Effector memory CD8-positive, alpha-beta T cell (primary cell): ENCODE measurements at regions not wholly inside any gene's neighbourhood (a gene's known extent, or its start where the extent isn't known, plus 50 kb on each side); places are given as distances from the start of the nearest gene placed in this dataset.

Experiments
- ATAC-seq: fragments of 150-1000 bp; cut with Tn5 transposase; replicated peaks from 2 replicates; pipeline ENCODE4 v1.10.0; 2021; ENCODE audit warnings: mild to moderate bottlenecking, moderate library complexity
- DNase-seq, 3 experiments: peaks; one replicate each; pipeline ENCODE4 v3.0.0; 2021
- H3K27ac Mint-ChIP-seq, 2 donors: one replicate each; pipeline ENCODE4 v1.8.0; 2022; ENCODE audit warnings: mild to moderate bottlenecking in 2 of 2, mixed read lengths in 2 of 2, moderate library complexity in 2 of 2
- H3K27me3 Mint-ChIP-seq, 2 donors: one replicate each; pipeline ENCODE4 v1.8.0; 2022; ENCODE audit warnings: mixed read lengths in 2 of 2
- H3K36me3 Mint-ChIP-seq: one replicate; pipeline ENCODE4 v1.8.0; 2022; ENCODE audit warnings: mild to moderate bottlenecking, moderate library complexity, mixed read lengths; ENCODE audit not compliant: insufficient read depth
- H3K4me1 Mint-ChIP-seq, 2 donors: one replicate each; pipeline ENCODE4 v1.8.0; 2022; ENCODE audit warnings: low read depth in 2 of 2, mixed read lengths in 2 of 2
- H3K4me3 Mint-ChIP-seq, 2 donors: one replicate each; pipeline ENCODE4 v1.8.0; 2022; ENCODE audit warnings: mild to moderate bottlenecking in 2 of 2, mixed read lengths in 2 of 2, moderate library complexity in 2 of 2
- H3K9me3 Mint-ChIP-seq, 2 donors: one replicate each; pipeline ENCODE4 v1.8.0; 2022; ENCODE audit warnings: mixed read lengths in 2 of 2

- no peaks in the 10 kb centered on the region for H3K4me1 Mint-ChIP-seq
- ATAC-seq, result no peak
- DNase-seq, result no peak
- no peaks in the 10 kb centered on the region for H3K36me3 Mint-ChIP-seq
- no peaks in the 10 kb centered on the region for H3K9me3 Mint-ChIP-seq
- no peak overlapping the region for H3K4me3 Mint-ChIP-seq
- no peak overlapping the region for H3K27ac Mint-ChIP-seq
- peaks cover 0 to 13% of the 10 kb centered on the region in 2 donors for H3K27me3 Mint-ChIP-seq
Observed at GRCh38 chr1:98034505-98034904, 113.7 kb upstream of the DPYD start.

- Mint-ChIP-seq H3K4me3 (no peak overlapping the region), H3K27ac (no peak overlapping the region), H3K9me3 (no peaks in the 10 kb centered on the region), H3K36me3 (no peaks in the 10 kb centered on the region), H3K27me3 (peaks cover 0 to 13% of the 10 kb centered on the region in 2 donors), H3K4me1 (no peaks in the 10 kb centered on the region)
- ATAC-seq, result no peak
- no peak for DNase-seq
Observed at GRCh38 chr1:98032958-98033357, 112.1 kb upstream of the DPYD start.

- DNase-seq (no peak), ATAC-seq (no peak)
- Mint-ChIP-seq H3K27ac (no peak overlapping the region), H3K4me3 (no peak overlapping the region), H3K27me3 (peaks cover 0 to 13% of the 10 kb centered on the region in 2 donors), H3K4me1 (no peaks in the 10 kb centered on the region), H3K9me3 (no peaks in the 10 kb centered on the region), H3K36me3 (no peaks in the 10 kb centered on the region)
Observed at GRCh38 chr1:98030976-98031375, 110.1 kb upstream of the DPYD start.

- no peak for ATAC-seq
- H3K27ac Mint-ChIP-seq, result no peak overlapping the region
- H3K36me3 Mint-ChIP-seq, result no peaks in the 10 kb centered on the region
- no peaks in the 10 kb centered on the region for H3K4me1 Mint-ChIP-seq
- no peak overlapping the region for H3K4me3 Mint-ChIP-seq
- peaks cover 0 to 13% of the 10 kb centered on the region in 2 donors for H3K27me3 Mint-ChIP-seq
- no peaks in the 10 kb centered on the region for H3K9me3 Mint-ChIP-seq
- DNase-seq, result no peak
Observed at GRCh38 chr1:98030483-98030882, 109.6 kb upstream of the DPYD start.

GRCh38 chr1:98028800-98029199, 108.0 kb upstream of the DPYD start:
- no peak overlapping the region for H3K4me3 Mint-ChIP-seq
- peaks cover 0 to 3% of the 10 kb centered on the region in 2 donors for H3K27me3 Mint-ChIP-seq
- no peak for ATAC-seq
- H3K36me3 Mint-ChIP-seq, result no peaks in the 10 kb centered on the region
- no peaks in the 10 kb centered on the region for H3K4me1 Mint-ChIP-seq
- H3K27ac Mint-ChIP-seq, result no peak overlapping the region
- DNase-seq, result no peak
- H3K9me3 Mint-ChIP-seq, result no peaks in the 10 kb centered on the region

- no peak overlapping the region for H3K4me3 Mint-ChIP-seq
- ATAC-seq, result no peak
- no peaks in the 10 kb centered on the region for H3K9me3 Mint-ChIP-seq
- no peak for DNase-seq
- H3K27ac Mint-ChIP-seq, result no peak overlapping the region
- H3K27me3 Mint-ChIP-seq, result peaks cover 1 to 3% of the 10 kb centered on the region in 2 donors
- no peaks in the 10 kb centered on the region for H3K36me3 Mint-ChIP-seq
- H3K4me1 Mint-ChIP-seq, result no peaks in the 10 kb centered on the region
Observed at GRCh38 chr1:98027103-98027705, 106.4 kb upstream of the DPYD start.

GRCh38 chr1:98025858-98026257, 105.0 kb upstream of the DPYD start:
- H3K36me3 Mint-ChIP-seq, result no peaks in the 10 kb centered on the region
- H3K4me3 Mint-ChIP-seq, result no peak overlapping the region
- H3K27me3 Mint-ChIP-seq, result peaks cover 6% of the 10 kb centered on the region in 2 donors
- ATAC-seq, result no peak
- no peaks in the 10 kb centered on the region for H3K4me1 Mint-ChIP-seq
- H3K27ac Mint-ChIP-seq, result no peak overlapping the region
- H3K9me3 Mint-ChIP-seq, result no peaks in the 10 kb centered on the region
- DNase-seq, result no peak

- no peaks in the 10 kb centered on the region for H3K36me3 Mint-ChIP-seq
- no peaks in the 10 kb centered on the region for H3K9me3 Mint-ChIP-seq
- DNase-seq, result no peak
- peaks cover 15 to 19% of the 10 kb centered on the region in 2 donors for H3K27me3 Mint-ChIP-seq
- ATAC-seq, result no peak
- H3K27ac Mint-ChIP-seq, result no peak overlapping the region
- no peak overlapping the region for H3K4me3 Mint-ChIP-seq
- no peaks in the 10 kb centered on the region for H3K4me1 Mint-ChIP-seq
Observed at GRCh38 chr1:98021126-98021525, 100.3 kb upstream of the DPYD start.

GRCh38 chr1:98019747-98020146, 98.9 kb upstream of the DPYD start:
- Mint-ChIP-seq H3K9me3 (no peaks in the 10 kb centered on the region), H3K27me3 (peaks cover 17 to 24% of the 10 kb centered on the region in 2 donors), H3K27ac (no peak overlapping the region), H3K4me1 (no peaks in the 10 kb centered on the region), H3K36me3 (no peaks in the 10 kb centered on the region), H3K4me3 (no peak overlapping the region)
- ATAC-seq (no peak), DNase-seq (no peak)

GRCh38 chr1:98018074-98018473, 97.2 kb upstream of the DPYD start:
- no peak overlapping the region for H3K4me3 Mint-ChIP-seq

GRCh38 chr1:98017184-98017583, 96.3 kb upstream of the DPYD start:
- Mint-ChIP-seq H3K36me3 (no peaks in the 10 kb centered on the region), H3K9me3 (no peaks in the 10 kb centered on the region), H3K4me3 (no peak overlapping the region), H3K27me3 (peaks cover 14 to 22% of the 10 kb centered on the region in 2 donors), H3K4me1 (no peaks in the 10 kb centered on the region), H3K27ac (no peak overlapping the region)
- ATAC-seq, result no peak
- DNase-seq, result no peak

More at GRCh38 chr1:98018074-98018473, 97.2 kb upstream of the DPYD start:
- Mint-ChIP-seq H3K27ac (no peak overlapping the region), H3K36me3 (no peaks in the 10 kb centered on the region), H3K27me3 (peaks cover 17 to 24% of the 10 kb centered on the region in 2 donors), H3K4me1 (no peaks in the 10 kb centered on the region), H3K9me3 (no peaks in the 10 kb centered on the region)
- DNase-seq (no peak), ATAC-seq (no peak)

- H3K36me3 Mint-ChIP-seq, result no peaks in the 10 kb centered on the region
- H3K27me3 Mint-ChIP-seq, result peaks cover 0 to 6% of the 10 kb centered on the region in 2 donors
- no peak for ATAC-seq
- H3K4me3 Mint-ChIP-seq, result no peak overlapping the region
- no peaks in the 10 kb centered on the region for H3K9me3 Mint-ChIP-seq
- no peaks in the 10 kb centered on the region for H3K4me1 Mint-ChIP-seq
- DNase-seq, result no peak
- no peak overlapping the region for H3K27ac Mint-ChIP-seq
Observed at GRCh38 chr1:98008373-98008772, 87.5 kb upstream of the DPYD start.

GRCh38 chr1:98005326-98006010, 84.6 kb upstream of the DPYD start:
- ATAC-seq (no peak), DNase-seq (no peak)
- Mint-ChIP-seq H3K36me3 (no peaks in the 10 kb centered on the region), H3K27me3 (peaks cover 0 to 2% of the 10 kb centered on the region in 2 donors), H3K9me3 (no peaks in the 10 kb centered on the region), H3K4me1 (no peaks in the 10 kb centered on the region), H3K27ac (no peak overlapping the region), H3K4me3 (no peak overlapping the region)

GRCh38 chr1:98003442-98003841, 82.6 kb upstream of the DPYD start:
- Mint-ChIP-seq H3K9me3 (no peaks in the 10 kb centered on the region), H3K27ac (no peak overlapping the region)

More at GRCh38 chr1:98003442-98003841, 82.6 kb upstream of the DPYD start:
- no peak for DNase-seq
- Mint-ChIP-seq H3K4me1 (no peaks in the 10 kb centered on the region), H3K4me3 (no peak overlapping the region), H3K36me3 (no peaks in the 10 kb centered on the region), H3K27me3 (peaks cover 9 to 12% of the 10 kb centered on the region in 2 donors)
- no peak for ATAC-seq
